B cell (primary cell): ENCODE measurements at regions not wholly inside any gene's neighbourhood (a gene's known extent, or its start where the extent isn't known, plus 50 kb on each side); places are given as distances from the start of the nearest gene placed in this dataset. TPM values are rescaled to one million over a fixed set of nuclear protein-coding genes. Genes with fewer than 3 reads are reported as not detected.

ENCODE experiments used
- ATAC-seq: fragments of 200-7000 bp; cut with Tn5 transposase; one replicate; pipeline ENCODE4 v1.10.0; 2021; ENCODE audit warnings: low read depth, mild to moderate bottlenecking, moderate number of reproducible peaks, moderate library complexity
- CTCF ChIA-PET: fragments of 350-600 bp; sonication (Branson Sonifier 250); formaldehyde crosslinking; loops from one replicate; lab custom pipeline; 2021; ENCODE audit warnings: antibody characterized with exemption, inconsistent platforms; lab: Charles Lee
- POLR2A ChIA-PET: fragments of 350-600 bp; sonication (Branson Sonifier 250); formaldehyde crosslinking; loops from one replicate; lab custom pipeline; 2021; ENCODE audit warnings: antibody characterized with exemption; lab: Charles Lee
- DNase-seq: peaks from one replicate; pipeline ENCODE4 v3.0.0; 2013
- H2AFZ ChIP-seq: 2 replicates; pipeline ENCODE4 v1.6.1; 2012; ENCODE audit warnings: mild to moderate bottlenecking, low read depth, low read length; ENCODE audit not compliant: insufficient read depth, poor library complexity, severe bottlenecking
- H3K27ac ChIP-seq, 2 donors: 1 replicate in 1 of 2; 2 replicates in 1 of 2; pipeline ENCODE4 v1.5.1; 2012 to 2013; ENCODE audit warnings: low read length in 2 of 2, mild to moderate bottlenecking in 2 of 2, moderate library complexity in 1 of 2
- H3K27me3 ChIP-seq, 4 experiments: fragments of 200-600 bp in 1 of 4; sonication (generic) in 1 of 4; replicated peaks in 1 of 4; 1 replicate in 2 of 4; 2 replicates in 2 of 4; pipeline versions ENCODE4 v1.6.1 to v1.7.0; 2013 to 2016; ENCODE audit warnings: low read length in 3 of 4, mild to moderate bottlenecking in 2 of 4, mixed read lengths in 1 of 4, moderate library complexity in 1 of 4; ENCODE audit not compliant: insufficient read depth in 4 of 4, control insufficient read depth in 3 of 4; ENCODE audit errors: control extremely low read depth in 1 of 4
- H3K36me3 ChIP-seq, 2 experiments: replicated peaks in 1 of 2; 1 replicate in 1 of 2; 2 replicates in 1 of 2; pipeline versions ENCODE4 v1.6.1 to v1.7.1; 2013; ENCODE audit warnings: low read length in 1 of 2; ENCODE audit not compliant: insufficient read depth in 2 of 2, control insufficient read depth in 1 of 2; ENCODE audit errors: control extremely low read depth in 1 of 2, extremely low read depth in 1 of 2
- H3K4me1 ChIP-seq, 2 donors: fragments of 200-600 bp in 1 of 2; sonication (generic) in 1 of 2; 1 replicate in 1 of 2; 2 replicates in 1 of 2; pipeline versions ENCODE4 v1.5.1 to v1.6.1; 2013 to 2017; ENCODE audit warnings: low read length in 2 of 2; ENCODE audit not compliant: control insufficient read depth in 2 of 2, insufficient read depth in 2 of 2
- H3K4me2 ChIP-seq: replicated peaks from 2 replicates; pipeline ENCODE3; 2012; ENCODE audit warnings: mild to moderate bottlenecking, low read depth, low read length; ENCODE audit not compliant: poor library complexity, severe bottlenecking
- H3K4me3 ChIP-seq, 5 experiments: fragments of 200-600 bp in 1 of 5; sonication (generic) in 1 of 5; 1 replicate in 3 of 5; 2 replicates in 2 of 5; pipeline versions ENCODE4 v1.5.1 to v1.7.0; 2011 to 2016; ENCODE audit warnings: low read length in 4 of 5, mild to moderate bottlenecking in 4 of 5, low read depth in 2 of 5, control low read depth in 1 of 5, moderate library complexity in 1 of 5; ENCODE audit not compliant: insufficient read depth in 1 of 5; ENCODE audit errors: control extremely low read depth in 1 of 5, extremely low read depth in 1 of 5
- H3K79me2 ChIP-seq: fragments of 200-600 bp; sonication (generic); one replicate; pipeline ENCODE4 v1.6.0; 2016; ENCODE audit warnings: low read length; ENCODE audit not compliant: control insufficient read depth, insufficient read depth
- H3K9ac ChIP-seq: fragments of 200-600 bp; sonication (generic); 2 replicates; pipeline ENCODE4 v1.6.1; 2017; ENCODE audit warnings: mild to moderate bottlenecking, low read length, moderate library complexity
- H3K9me3 ChIP-seq, 3 donors: one replicate each; pipeline versions ENCODE4 v1.6.1 to v1.7.1; 2013; ENCODE audit warnings: low read length in 2 of 3; ENCODE audit not compliant: control insufficient read depth in 2 of 3, insufficient read depth in 1 of 3; ENCODE audit errors: control extremely low read depth in 1 of 3
- H4K20me1 ChIP-seq: 2 replicates; pipeline ENCODE4 v1.6.0; 2012; ENCODE audit warnings: mild to moderate bottlenecking, low read length; ENCODE audit not compliant: insufficient read depth, control insufficient read depth, poor library complexity, severe bottlenecking
- H3K27ac Mint-ChIP-seq: one replicate; pipeline ENCODE4 v1.8.0; 2021; ENCODE audit warnings: mixed read lengths
- H3K27me3 Mint-ChIP-seq: one replicate; pipeline ENCODE4 v1.8.0; 2021; ENCODE audit warnings: mixed read lengths
- H3K4me1 Mint-ChIP-seq: one replicate; pipeline ENCODE4 v1.8.0; 2021; ENCODE audit warnings: mixed read lengths
- H3K4me3 Mint-ChIP-seq: one replicate; pipeline ENCODE4 v1.8.0; 2021; ENCODE audit warnings: mixed read lengths
- H3K9me3 Mint-ChIP-seq: one replicate; pipeline ENCODE4 v1.8.0; 2022; ENCODE audit warnings: mixed read lengths; ENCODE audit not compliant: insufficient read depth
- CTCF ChIP-seq: fragments of 200-600 bp; IDR thresholded peaks from one replicate; pipeline ENCODE4 v1.8.0; 2022; ENCODE audit warnings: antibody characterized with exemption, mild to moderate bottlenecking
- EZH2 ChIP-seq: IDR thresholded peaks from 2 replicates; pipeline ENCODE4 v1.6.1; 2012; ENCODE audit warnings: borderline replicate concordance, low read depth, mild to moderate bottlenecking, moderate library complexity, low read length; ENCODE audit not compliant: insufficient read depth, poor library complexity, severe bottlenecking
- intact Hi-C: fragments of 100-400 bp; cut with micrococcal nuclease; formaldehyde crosslinking; loops from one replicate; pipeline ENCODE4 v1.10.0; 2022
- small RNA-seq: library from RNA; depleted of rRNA; stranded (forward); fragments of <200 nt; gene quantifications from one replicate; pipeline ENCODE3, GENCODE V24; 2012; ENCODE audit warnings: low replicate concordance, low read depth; ENCODE audit not compliant: insufficient read length

GRCh38 chr4:113811359-113811758, 49.8 kb upstream of the CAMK2D start:
- Histone ChIP-seq H3K27me3 (peaks cover 0 to 3% (median 0%) of the 10 kb centered on the region in 4 experiments), H4K20me1 (no peaks in the 10 kb centered on the region), H3K79me2 (no peaks in the 10 kb centered on the region), H3K4me1 (no peaks in the 10 kb centered on the region), H3K9ac (no peak overlapping the region), H3K9me3 (no peaks in the 10 kb centered on the region), H2AFZ (no peak overlapping the region), H3K4me3 (no peak overlapping the region), H3K27ac (no peak overlapping the region), H3K4me2 (no peak overlapping the region), H3K36me3 (no peaks in the 10 kb centered on the region)
- TF ChIP-seq CTCF: no peak
- TF ChIP-seq EZH2: no peak
- no peaks in the 10 kb centered on the region for H3K9me3 Mint-ChIP-seq
- POLR2A ChIA-PET: no interaction called here
- H3K27me3 Mint-ChIP-seq: no peaks in the 10 kb centered on the region
- no peak overlapping the region for H3K4me3 Mint-ChIP-seq
- no peak overlapping the region for H3K27ac Mint-ChIP-seq
- no peaks in the 10 kb centered on the region for H3K4me1 Mint-ChIP-seq
- intact Hi-C loops: no loop called here
- DNase-seq (no peak), ATAC-seq (no peak)
- CTCF ChIA-PET: no interaction called here

Small RNAs in the stretch of these regions (small RNA-seq; reads per million reads assigned to genes)
- not detected for gene AC111193.1
